Caki2 (cell line): ENCODE measurements at regions not wholly inside any gene's neighbourhood (a gene's known extent, or its start where the extent isn't known, plus 50 kb on each side); places are given as distances from the start of the nearest gene placed in this dataset.
A peak's percentile ranks its signal among the peaks of the same experiment; 100 is the strongest.
"Not testable (repeated sequence)": the region's sequence is repeated elsewhere in the genome, so short reads cannot be mapped to it uniquely, and the experiment has no call there.

Experiments used
- DNase-seq: peaks from one replicate; pipeline ENCODE4 v3.0.0-alpha.2; 2015; ENCODE audit warnings: low read depth
- in situ Hi-C: cut with HindIII; loops from 2 replicates; pipeline ENCODE4 v1.10.0; 2016; ENCODE audit warnings: low sequenced_read_pairs, low pct_unique_long_range_greater_than_20kb, mixed read lengths

DNA sequence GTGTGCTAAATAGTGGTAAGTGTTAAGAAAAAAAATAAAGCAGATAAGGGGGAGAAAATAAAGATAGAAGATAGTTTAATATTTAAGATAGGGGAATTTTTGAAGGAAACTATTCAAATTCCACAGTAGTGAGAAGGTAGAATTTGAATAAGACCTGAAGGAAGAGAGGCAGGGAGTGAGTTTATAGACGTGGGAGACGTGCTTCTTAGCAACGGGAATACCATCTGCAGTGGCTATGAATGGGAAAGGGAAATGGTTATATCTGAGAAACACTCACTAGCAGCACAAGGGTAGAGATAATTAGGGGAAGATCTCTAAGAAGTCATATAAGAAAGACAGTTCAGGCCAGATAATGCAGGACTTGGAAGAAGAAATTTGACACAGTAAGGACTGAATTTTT lies 854.5 kb upstream of the EPHA5 start:
- DNase-seq: no peak
- in situ Hi-C loops: no loop called here

DNA sequence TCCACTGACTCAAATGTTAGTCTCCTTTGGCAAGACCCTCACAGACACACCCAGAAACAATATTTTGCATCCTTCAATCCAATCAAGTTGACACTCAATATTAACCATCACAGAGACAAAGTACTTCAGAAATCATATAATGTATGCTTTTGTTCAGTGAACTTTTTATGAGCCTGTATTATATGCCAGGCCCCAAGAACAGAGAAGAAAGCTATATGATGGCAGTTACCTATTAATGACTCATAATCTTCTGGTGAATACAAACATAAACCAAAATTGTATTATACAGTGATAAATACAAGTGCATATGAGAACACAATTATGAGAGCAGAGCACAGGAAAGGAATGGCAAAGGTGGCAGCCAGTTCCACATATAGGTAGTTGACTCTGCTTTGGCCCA lies 852.0 kb upstream of the EPHA5 start:
- in situ Hi-C loops: no loop called here
- no peak for DNase-seq

DNA sequence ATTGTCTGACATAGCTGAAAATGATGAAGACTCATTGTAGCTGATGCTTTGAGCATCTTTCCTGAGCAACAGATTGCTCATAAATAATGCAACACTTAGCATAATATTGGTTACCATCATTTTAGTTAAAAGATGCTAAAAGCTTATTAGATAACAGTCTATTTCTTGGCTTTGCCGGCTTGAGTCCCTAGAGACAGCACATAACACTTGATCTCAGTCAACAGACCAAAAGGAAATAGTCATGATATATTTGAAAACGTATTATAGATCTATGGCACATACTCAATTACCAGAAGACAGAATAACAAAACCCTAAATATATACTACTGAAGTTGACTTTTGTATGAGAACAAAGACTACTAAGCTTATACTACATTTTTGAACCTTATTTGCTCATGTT lies 846.7 kb upstream of the EPHA5 start:
- in situ Hi-C loops: no loop called here
- no peak for DNase-seq

GRCh38 chr4:66506985-66507384 lies 836.7 kb upstream of the EPHA5 start:
- in situ Hi-C loops: no loop called here
- no peak for DNase-seq

GRCh38 chr4:66501997-66502396 lies 831.7 kb upstream of the EPHA5 start:
- in situ Hi-C loops: no loop called here
- DNase-seq: no peak

GRCh38 chr4:66490729-66491128 lies 820.4 kb upstream of the EPHA5 start:
- in situ Hi-C loops: no loop called here
- no peak for DNase-seq

DNA sequence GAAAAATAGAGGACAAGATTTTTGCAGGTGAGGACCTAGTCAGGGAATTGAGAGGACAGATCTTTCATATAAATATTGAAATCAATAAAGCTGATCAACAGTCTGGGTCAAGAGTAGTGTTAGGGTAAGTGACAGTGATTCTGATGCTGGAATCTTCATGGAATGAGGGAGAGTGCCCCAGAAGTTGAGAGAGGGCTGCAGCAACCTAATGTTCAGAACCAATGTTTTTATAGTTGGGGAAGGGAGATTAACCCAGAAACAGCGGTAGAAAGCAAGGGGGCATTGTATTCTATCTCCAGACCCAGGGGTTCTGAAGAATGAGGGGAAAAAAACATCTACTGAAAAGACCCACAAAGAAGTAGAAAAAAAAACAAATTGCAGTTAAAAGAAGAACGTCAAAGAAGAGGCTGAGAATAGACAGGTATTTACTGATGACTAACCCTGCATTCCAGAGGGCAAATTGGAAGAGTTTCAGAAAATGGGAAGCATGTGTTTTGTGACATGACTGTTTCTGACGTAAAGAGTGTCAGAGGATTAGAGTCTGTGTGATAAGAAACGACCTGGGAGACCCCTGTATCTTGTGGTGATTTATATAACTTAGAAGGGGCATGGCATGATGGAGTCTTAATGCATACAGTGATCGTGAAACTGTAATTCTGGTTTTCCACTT lies 819.6 kb upstream of the EPHA5 start:
- DNase-seq: peak; percentile 18

DNA sequence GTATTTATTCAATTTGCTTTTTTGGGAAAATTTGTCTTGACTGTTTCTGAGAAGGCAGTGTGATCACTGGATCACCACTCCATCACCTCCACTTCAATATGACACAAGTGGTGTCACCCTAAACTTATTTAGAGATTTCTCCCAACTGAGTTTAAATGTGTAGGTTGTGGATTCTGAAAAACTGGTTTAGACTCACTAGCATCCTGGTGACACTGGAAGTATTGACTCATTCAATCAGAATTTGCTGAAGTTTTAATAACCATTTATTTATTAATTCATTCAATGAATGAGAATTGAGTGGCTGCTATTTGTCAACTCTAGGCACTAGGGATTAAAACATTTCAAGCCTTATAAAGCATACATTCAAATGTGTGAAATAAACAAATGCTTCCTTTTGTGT lies 819.1 kb upstream of the EPHA5 start:
- no peak for DNase-seq
- in situ Hi-C loops: no loop called here

More for the DNA sequence above, 819.6 kb upstream of the EPHA5 start:
- in situ Hi-C loops: no loop called here

- DNase-seq: no peak
- in situ Hi-C loops: no loop called here
Observed at GRCh38 chr4:66486068-66486467, 815.8 kb upstream of the EPHA5 start.

- in situ Hi-C loops: no loop called here
- no peak for DNase-seq
Observed at GRCh38 chr4:66482186-66482585, 811.9 kb upstream of the EPHA5 start.

GRCh38 chr4:66475596-66475995 lies 805.3 kb upstream of the EPHA5 start:
- in situ Hi-C loops: no loop called here
- DNase-seq: no peak

GRCh38 chr4:66465111-66465510 lies 794.8 kb upstream of the EPHA5 start:
- in situ Hi-C loops: no loop called here
- no peak for DNase-seq

DNA sequence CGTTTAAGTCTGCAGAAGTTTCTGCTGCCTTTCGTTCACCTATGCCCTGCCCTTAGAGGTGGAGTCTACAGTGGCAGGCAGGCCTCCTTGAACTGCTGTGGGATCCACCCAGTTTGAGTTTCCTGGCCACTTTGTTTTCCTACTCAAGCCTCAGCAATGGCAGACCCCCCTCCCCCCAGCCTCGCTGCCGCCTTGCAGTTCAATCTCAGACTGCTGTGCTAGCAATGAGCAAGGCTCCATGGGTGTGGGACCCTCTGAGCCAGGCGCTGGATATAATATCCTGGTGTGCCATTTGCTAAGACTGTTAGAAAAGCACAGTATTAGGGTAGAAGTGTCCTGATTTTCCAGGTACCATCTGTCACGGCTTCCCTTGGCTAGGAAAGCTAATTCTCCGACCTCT lies 792.6 kb upstream of the EPHA5 start:
- DNase-seq, in situ Hi-C loops: not testable (repeated sequence)

- DNase-seq: no peak
- in situ Hi-C loops: no loop called here
Observed at GRCh38 chr4:66451741-66452140, 781.5 kb upstream of the EPHA5 start.

GRCh38 chr4:66443008-66443407 lies 772.7 kb upstream of the EPHA5 start:
- in situ Hi-C loops: no loop called here

GRCh38 chr4:66439508-66439907 lies 769.2 kb upstream of the EPHA5 start:
- DNase-seq: no peak
- in situ Hi-C loops: no loop called here

More at GRCh38 chr4:66443008-66443407, 772.7 kb upstream of the EPHA5 start:
- no peak for DNase-seq

DNA sequence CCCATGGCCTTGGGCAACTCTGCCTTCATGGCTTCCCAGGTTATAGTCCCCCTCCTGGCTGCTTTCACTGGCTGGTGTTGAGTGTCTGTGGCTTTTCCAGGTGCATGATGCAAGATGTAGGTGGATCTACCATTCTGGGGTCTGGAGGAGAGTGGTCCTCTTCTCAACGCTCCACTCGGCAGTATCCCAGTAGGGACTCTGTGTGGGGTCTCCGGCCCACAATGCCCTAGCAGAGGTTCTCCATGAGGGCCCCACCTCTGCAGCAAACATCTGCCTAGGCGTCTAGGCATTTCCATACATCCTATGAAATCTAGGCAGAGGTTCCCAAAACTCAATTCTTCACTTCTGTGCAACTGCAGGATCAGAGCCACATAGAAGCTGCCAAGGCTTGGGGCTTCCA lies 763.4 kb upstream of the EPHA5 start:
- in situ Hi-C loops: no loop called here
- DNase-seq: no peak

DNA sequence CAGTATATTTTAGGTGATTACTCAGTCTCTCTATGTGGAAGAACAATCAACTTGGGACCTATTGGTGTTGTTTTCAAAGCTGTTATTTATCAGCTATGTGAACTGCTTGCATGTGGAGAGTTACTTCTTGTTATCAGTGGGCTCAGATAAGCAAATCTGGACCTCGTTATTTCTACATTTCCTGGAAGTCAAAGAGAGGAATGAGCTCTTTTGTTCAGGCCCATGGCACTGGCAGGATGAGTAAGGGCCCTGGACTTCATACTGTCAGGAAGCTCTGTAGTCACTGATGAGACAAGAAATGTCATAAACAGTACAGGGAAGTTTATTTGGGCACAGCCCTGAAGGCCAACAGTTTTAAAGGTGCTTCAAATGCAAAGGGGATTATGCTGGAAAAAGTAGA lies 760.6 kb upstream of the EPHA5 start:
- in situ Hi-C loops: no loop called here
- DNase-seq: no peak

DNA sequence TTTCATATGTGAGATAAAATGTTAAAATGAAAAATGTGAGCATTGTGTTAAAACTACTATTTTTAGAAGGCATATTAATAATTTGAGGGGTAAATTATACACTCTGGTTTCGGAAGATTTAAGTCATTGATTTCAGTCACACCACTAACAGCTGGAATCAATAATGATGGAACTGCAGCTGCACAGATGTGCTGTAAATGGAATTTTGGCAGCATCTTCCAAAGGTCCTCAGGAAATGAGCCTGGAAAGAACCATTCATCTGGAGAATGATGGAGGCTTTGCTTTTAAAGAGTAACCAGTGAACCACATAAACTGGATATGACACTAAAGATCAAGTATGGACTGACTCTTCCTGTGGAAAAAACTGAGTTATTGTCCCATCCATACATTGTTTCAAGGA lies 759.0 kb upstream of the EPHA5 start:
- in situ Hi-C loops: no loop called here
- no peak for DNase-seq

- in situ Hi-C loops: no loop called here
- no peak for DNase-seq
Observed at GRCh38 chr4:66416425-66416824, 746.1 kb upstream of the EPHA5 start.

DNA sequence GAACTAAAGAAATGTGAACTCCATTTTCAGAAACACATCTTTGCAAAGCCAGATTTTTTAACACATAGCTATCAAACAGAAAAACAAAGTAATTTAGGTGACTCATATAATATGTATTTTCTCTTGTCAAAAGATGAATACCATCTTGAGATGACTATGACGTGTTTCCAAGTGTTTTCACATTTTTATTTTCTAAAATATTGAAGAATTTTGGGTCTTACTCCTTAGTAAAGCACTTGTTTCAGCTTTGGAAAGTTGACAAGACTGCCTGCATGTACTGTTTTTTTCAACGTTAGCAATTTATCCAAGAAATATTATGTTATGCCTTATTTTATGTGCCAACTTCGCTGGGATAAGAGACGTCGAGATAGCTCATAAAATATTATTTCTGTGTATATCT lies 733.9 kb upstream of the EPHA5 start:
- DNase-seq: no peak
- in situ Hi-C loops: no loop called here
